HG03097 (cell line): ENCODE measurements at regions not wholly inside any gene's neighbourhood (a gene's known extent, or its start where the extent isn't known, plus 50 kb on each side); places are given as distances from the start of the nearest gene placed in this dataset.
"Not testable (repeated sequence)": the region's sequence is repeated elsewhere in the genome, so short reads cannot be mapped to it uniquely, and the experiment has no call there.

Experiments used
- ATAC-seq: cut with Tn5 transposase; IDR thresholded peaks from one replicate; pipeline ENCODE4 v1.9.1; 2021; ENCODE audit not compliant: unreplicated experiment, low FRiP score

DNA sequence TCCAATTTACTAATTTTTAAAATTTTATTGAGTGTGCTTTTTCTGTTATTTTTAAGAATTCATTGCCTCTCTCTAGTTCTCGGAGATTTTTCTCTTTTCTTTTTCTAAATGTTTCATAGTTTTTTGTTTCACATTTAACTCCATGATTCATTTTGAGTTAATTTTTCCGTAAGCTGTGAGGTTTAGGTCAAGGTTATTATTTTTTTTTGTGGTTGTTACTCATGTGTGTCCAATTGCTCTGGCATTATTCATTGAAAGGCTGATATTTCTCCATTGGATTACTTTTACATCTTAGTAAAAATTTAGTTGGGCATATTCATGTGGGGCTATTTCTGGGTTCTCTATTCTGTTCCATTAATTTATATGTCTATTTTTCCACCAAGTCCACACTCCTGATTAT, 220.8 kb downstream of the MID1IP1 start:
- ATAC-seq = no peak

GRCh38 chrX:39029221-39029620, 228.0 kb downstream of the MID1IP1 start:
- ATAC-seq = no peak

DNA sequence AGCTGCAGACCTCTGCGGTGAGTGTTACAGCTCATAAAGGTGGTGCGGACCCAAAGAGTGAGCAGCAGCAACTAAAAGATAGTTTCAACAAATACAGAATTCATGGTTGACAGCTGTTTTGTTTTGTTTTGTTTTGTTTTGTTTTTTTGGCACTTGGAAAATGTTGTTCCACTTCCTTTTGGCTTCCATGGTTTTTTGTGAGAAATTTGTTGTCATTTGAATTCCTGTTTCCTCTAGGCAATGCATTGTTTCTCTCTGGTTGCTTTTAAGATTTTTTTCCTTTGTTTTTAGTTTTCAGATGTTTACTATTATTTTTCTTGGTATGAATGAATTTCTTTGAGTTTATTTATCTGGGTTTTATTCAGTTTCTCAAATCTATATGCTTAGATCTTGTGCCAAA, 229.4 kb downstream of the MID1IP1 start:
- ATAC-seq = no peak

DNA sequence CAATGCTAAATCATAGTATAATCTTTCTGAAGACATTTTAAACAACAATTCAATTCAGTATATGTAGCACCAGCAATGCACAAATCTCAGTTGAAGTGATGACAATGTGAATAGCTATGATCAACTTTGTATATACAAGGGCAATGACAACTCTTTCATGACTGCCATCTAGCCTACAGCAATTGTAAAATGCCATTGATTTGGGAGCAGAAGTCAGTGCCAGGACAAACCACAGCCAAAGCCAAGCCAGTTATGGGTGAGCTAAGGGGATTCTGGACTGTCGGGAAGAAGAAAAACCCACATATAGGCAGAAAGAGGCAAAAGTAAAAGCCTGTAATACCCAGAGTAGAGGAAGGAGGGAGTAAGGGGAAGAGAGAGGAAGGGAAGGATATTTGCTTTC, 238.6 kb downstream of the MID1IP1 start:
- ATAC-seq = no peak

- no peak for ATAC-seq
Observed at GRCh38 chrX:39043838-39044550, 242.7 kb downstream of the MID1IP1 start.

DNA sequence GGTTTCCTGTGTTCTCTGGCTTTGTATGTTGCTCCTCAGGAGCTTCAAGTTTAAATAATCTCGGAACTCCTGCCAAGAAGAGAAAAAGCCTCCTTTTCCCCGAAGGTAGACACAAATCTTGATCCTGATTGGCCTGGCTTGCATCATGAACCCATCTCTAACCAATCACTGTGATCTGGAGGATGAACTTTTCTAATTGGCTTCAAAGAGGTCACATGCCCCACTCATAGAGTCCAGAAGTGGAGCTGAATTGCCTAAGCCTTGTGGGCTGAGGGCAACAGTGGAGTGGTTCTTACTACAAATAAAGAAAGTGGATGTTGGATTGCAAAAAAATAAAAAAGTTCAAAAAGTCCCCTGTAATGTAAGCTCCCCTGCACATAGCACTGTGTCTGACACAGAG, 245.9 kb downstream of the MID1IP1 start:
- ATAC-seq = no peak

- no peak for ATAC-seq
Observed at GRCh38 chrX:39049975-39050374, 248.7 kb downstream of the MID1IP1 start.

DNA sequence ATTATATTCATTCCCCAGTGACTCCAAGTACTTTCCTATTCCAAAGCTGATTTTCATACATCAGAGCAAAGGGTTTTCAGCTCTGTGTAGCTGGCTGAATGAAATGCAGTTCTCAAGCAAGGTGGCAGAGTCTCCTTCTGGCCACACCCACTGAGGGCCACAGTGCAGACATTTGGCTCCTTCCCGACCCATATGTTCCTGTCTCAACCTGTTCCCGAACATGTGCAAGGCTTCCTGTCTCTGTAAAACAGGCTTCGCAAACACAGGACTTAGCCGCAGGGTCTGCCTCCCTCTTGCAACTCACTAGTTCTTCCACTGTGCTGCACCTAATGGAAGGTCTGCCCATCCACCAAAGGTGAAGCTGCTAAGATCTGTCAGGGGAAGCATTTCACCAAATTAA, 249.2 kb downstream of the MID1IP1 start:
- ATAC-seq = no peak

DNA sequence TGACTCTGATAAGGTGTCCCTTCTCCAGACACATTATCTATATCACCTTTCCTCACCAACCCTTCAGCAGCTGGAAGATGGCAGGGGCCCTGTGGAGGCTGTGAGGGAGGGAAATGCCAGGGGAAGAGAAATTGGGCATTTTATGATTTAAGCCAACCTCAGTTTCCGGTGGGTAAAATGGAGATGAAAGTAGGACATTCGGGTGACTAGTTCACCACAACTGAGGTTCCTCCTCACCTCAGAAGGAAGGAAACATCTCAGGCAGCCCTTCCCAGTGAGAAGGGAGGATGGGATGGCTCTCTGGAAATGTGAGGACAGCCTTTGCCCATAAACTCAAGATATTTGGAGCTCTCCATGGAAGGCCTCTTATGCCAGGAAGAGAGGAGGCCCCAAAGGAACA, 251.5 kb downstream of the MID1IP1 start:
- ATAC-seq = no peak

- ATAC-seq = no peak
Observed at GRCh38 chrX:39058724-39059123, 257.5 kb downstream of the MID1IP1 start.

GRCh38 chrX:39059866-39060265, 258.6 kb downstream of the MID1IP1 start:
- no peak for ATAC-seq

- ATAC-seq = no peak
Observed at GRCh38 chrX:39063037-39063436, 261.8 kb downstream of the MID1IP1 start.

DNA sequence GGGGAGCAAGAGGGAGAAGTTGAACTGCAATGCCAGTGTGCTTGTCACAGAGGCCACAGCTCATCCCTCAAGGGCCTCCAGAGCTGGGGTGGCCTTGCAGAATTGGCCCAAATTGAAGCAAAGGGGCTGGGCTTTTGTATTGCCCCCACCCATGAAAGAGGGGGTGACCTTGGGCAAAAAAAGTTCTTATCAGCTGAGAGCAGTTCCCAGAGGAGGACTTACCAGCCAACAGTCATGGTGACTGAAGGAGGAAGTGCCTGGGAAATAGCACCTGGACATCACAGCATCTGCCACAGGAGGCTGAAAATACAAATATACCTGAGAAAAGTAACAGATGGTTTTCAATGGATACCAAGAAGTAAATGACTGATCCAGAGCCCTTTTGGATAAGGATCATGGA, 262.4 kb downstream of the MID1IP1 start:
- ATAC-seq = no peak

GRCh38 chrX:39065051-39065871, 264.0 kb downstream of the MID1IP1 start:
- no peak for ATAC-seq

GRCh38 chrX:39067866-39068265, 266.6 kb downstream of the MID1IP1 start:
- no peak for ATAC-seq

DNA sequence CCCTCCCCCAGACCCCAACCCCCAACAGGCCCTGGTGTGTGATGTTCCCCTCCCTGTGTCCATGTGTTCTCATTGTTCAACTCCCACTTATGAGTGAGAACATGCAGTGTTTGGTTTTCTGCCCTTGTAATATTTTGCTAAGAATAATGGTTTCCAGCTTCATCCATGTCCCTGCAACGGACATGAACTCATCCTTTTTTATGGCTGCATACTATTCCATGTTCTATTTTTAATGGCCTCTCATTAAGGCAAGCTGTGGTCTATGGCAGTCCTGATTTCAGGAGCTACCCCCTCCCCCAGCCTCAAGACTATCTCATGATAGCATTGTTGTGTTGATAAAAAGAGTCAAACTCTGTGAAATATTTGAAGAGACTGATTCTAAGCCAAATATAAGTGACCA, 267.4 kb downstream of the MID1IP1 start:
- ATAC-seq = not testable (repeated sequence)

DNA sequence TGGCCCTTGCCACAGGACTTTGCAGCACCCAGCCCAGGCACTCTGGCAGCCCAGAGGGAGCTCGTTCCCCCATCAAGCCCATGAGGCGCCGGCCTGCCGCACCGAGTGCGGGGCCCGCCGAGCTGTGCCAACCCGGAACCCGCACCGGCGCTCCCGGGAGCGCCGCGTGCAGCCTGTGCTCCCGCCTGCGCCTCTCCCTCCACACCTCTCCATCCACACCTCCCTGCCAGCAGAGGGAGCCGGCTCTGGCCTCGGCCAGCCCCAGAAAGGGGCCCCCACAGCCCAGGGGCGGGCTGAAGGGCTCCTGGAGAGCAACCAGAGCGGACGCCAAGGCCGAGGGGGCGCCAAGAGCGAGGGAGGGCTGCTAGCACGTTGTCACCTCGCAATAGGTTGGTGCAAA, 268.8 kb downstream of the MID1IP1 start:
- no peak for ATAC-seq

DNA sequence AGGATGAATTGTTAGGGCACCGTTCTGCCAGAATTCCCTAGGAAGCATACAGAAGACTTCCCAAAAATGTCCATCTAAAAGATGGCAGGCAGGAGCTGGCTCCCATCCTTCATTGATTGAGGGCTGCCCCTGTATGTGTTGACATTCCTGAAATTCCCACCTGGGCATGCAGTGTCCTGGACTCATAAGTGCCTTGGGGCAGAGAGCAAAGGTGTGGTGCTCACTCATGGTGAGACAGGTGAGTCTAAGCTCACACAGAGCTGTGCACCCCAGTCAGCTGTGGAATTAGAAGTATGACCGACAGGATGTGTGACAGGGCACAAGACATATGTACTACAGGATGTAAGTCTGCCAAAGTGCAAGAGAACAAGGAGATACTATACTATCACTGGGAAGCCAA, 271.9 kb downstream of the MID1IP1 start:
- ATAC-seq = no peak

DNA sequence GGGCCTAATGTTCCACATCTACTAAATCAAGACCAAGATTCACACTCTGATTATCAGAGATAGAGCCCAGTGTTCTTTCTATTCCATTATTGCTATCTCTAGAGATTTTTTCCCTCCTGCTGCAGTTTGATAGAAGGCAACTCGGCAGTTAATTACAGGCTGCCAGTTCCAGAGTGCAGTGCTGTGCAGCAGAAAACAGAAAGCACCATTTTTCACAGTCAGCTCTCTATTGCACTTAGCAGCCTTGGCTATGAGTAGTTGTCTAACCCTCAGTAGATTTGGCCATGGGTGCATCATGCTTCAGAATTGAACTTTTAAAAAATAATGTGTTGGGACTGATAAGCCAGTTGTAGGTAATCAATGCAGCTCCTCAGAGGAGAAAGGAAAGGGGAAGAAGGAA, 295.3 kb downstream of the MID1IP1 start:
- no peak for ATAC-seq

DNA sequence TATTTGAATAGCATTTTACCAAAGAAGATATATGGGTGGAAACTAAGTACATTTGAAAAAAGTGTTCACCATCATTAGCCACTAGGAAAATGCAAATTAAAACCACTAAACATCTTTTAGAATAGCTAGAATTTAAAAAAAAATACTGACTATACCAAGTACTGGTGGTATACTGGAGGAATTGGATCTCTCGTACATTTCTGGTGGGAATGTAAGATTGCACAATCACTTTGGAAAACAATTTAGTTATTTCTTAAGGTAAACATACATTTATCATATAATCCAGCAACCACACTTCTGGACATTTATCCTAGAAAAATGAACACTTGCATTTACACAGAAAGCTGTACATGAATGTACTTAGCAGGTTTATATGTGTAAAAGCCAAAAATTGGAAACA, 303.5 kb downstream of the MID1IP1 start:
- ATAC-seq = no peak

DNA sequence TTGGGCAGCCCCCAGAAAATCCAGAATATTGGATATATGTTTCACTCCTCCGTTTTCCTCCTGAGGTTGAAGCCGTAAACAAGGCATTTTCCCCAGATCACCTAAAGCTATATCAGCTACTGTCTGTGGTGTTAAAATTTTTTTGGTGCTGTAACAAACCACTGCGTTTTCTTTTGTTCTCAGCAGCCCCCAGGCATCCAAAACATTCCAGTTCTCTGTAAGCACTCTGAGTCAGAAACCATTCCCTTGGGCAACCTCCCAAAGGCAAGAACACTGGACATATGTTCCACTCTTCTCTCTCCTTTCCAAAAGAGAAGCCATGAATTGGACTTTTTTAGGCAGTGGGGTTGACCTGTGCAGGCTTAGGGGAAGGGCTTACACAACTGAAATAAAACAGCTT, 310.9 kb downstream of the MID1IP1 start:
- ATAC-seq = no peak

DNA sequence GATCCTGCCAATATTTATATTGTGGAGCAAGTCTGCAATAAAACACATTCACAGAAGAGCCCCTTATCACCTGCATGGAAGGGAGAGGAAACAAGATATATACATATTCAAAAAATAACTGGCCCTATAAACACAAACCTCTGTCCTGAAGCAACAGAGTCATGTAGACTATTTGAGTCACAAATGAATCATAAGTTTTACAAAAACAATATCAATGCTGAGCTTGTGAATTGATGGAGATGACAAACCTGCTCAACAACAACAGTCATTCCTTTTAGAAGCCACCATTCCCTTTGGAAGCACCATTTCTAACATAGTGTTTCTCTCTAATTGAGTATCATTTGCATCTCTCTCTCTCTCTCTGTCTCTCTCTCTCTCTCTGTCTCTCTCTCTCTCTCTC, 313.9 kb downstream of the MID1IP1 start:
- ATAC-seq = no peak
